ENCODE measurements at regions not wholly inside any gene's neighbourhood (a gene's known extent, or its start where the extent isn't known, plus 50 kb on each side); places are given as distances from the start of the nearest gene placed in this dataset.

- H3K27ac ChIP-seq, result no peak overlapping the region
- H3K36me3 ChIP-seq, result no peaks in the 10 kb centered on the region
- no peaks in the 10 kb centered on the region for H3K4me1 ChIP-seq
- no peaks in the 10 kb centered on the region for H3K9me3 ChIP-seq
- no peak overlapping the region for H3K4me3 ChIP-seq
- WGBS (ENCODE audit: insufficient coverage, low coverage, low lambda C conversion rate, missing lambda C conversion rate), result 75% methylated on average over 1 of the region's 1 CpG
- intact Hi-C loops (cut with DNase I), result no loop called here
- ATAC-seq (no peak), DNase-seq (no peak)
- no peaks in the 10 kb centered on the region for H3K27me3 ChIP-seq
- TF ChIP-seq CTCF (IDR thresholded peaks at IDR 0.05), result no peak
Observed at GRCh38 chr12:124240493-124240892, 54.4 kb upstream of the RFLNA start.

- Histone ChIP-seq H3K36me3 (no peaks in the 10 kb centered on the region), H3K27ac (no peak overlapping the region), H3K4me1 (no peaks in the 10 kb centered on the region), H3K4me3 (no peak overlapping the region), H3K27me3 (no peaks in the 10 kb centered on the region), H3K9me3 (no peaks in the 10 kb centered on the region)
- intact Hi-C loops (cut with DNase I), result no loop called here
- DNase-seq (no peak), ATAC-seq (no peak)
- WGBS (ENCODE audit: insufficient coverage, low coverage, low lambda C conversion rate, missing lambda C conversion rate), result 83% methylated on average over 16 of the region's 17 CpGs
- no peak for TF ChIP-seq POLR2A (IDR thresholded peaks at IDR 0.05)
- TF ChIP-seq CTCF (IDR thresholded peaks at IDR 0.05), result no peak
Observed at GRCh38 chr12:124241776-124242528, 52.9 kb upstream of the RFLNA start.

GRCh38 chr12:124242529-124243065 lies 52.3 kb upstream of the RFLNA start:
- 39% methylated on average over 7 of the region's 9 CpGs for WGBS (ENCODE audit: insufficient coverage, low coverage, low lambda C conversion rate, missing lambda C conversion rate)
- no peak for ATAC-seq
- TF ChIP-seq POLR2A (IDR thresholded peaks at IDR 0.05) (no peak), CTCF (IDR thresholded peaks at IDR 0.05) (no peak)
- no peaks in the 10 kb centered on the region for H3K4me1 ChIP-seq
- intact Hi-C loops (cut with DNase I), result no loop called here
- no peak overlapping the region for H3K27ac ChIP-seq
- H3K4me3 ChIP-seq, result no peak overlapping the region
- no peak for DNase-seq
- no peaks in the 10 kb centered on the region for H3K9me3 ChIP-seq
- H3K27me3 ChIP-seq, result no peaks in the 10 kb centered on the region
- H3K36me3 ChIP-seq, result no peaks in the 10 kb centered on the region

- DNase-seq, result no peak
Observed at GRCh38 chr12:124243936-124244335, 51.0 kb upstream of the RFLNA start.

More at GRCh38 chr12:124243936-124244335, 51.0 kb upstream of the RFLNA start:
- TF ChIP-seq CTCF (IDR thresholded peaks at IDR 0.05) (no peak), POLR2A (IDR thresholded peaks at IDR 0.05) (no peak)
- 81% methylated on average over 4 of the region's 4 CpGs for WGBS (ENCODE audit: insufficient coverage, low coverage, low lambda C conversion rate, missing lambda C conversion rate)
- Histone ChIP-seq H3K27me3 (no peaks in the 10 kb centered on the region), H3K36me3 (no peaks in the 10 kb centered on the region), H3K4me1 (no peaks in the 10 kb centered on the region), H3K4me3 (no peak overlapping the region), H3K9me3 (no peaks in the 10 kb centered on the region), H3K27ac (no peak overlapping the region)
- intact Hi-C loops (cut with DNase I), result no loop called here
- no peak for ATAC-seq
